ENCODE measurements at regions not wholly inside any gene's neighbourhood (a gene's known extent, or its start where the extent isn't known, plus 50 kb on each side); places are given as distances from the start of the nearest gene placed in this dataset.

GRCh38 chr1:238752327-238752726 lies 634.0 kb upstream of the CHRM3 start:
- H3K4me1 ChIP-seq (ENCODE audit: insufficient read depth, low read length): no peaks in the 10 kb centered on the region
- no peak overlapping the region for H3K9ac ChIP-seq (ENCODE audit: insufficient read depth, low read depth, low read length)
- no peaks in the 10 kb centered on the region for H3K79me2 ChIP-seq (ENCODE audit: insufficient read depth, low read length)
- H4K20me1 ChIP-seq (ENCODE audit: insufficient read depth, low read length): no peaks in the 10 kb centered on the region
- H3K27me3 ChIP-seq (ENCODE audit: control insufficient read depth in 1 of 2, insufficient read depth in 2 of 2, low read length in 2 of 2): no peaks in the 10 kb centered on the region
- in situ Hi-C loops (cut with HindIII; ENCODE audit: extremely low pct_ligation_motif_present, low pct_unique_long_range_greater_than_20kb): no loop called here
- 33% methylated on average over 3 of the region's 3 CpGs for WGBS (ENCODE audit: low lambda C conversion rate)
- TF ChIP-seq SMAD1 (CRISPR knock-in tag; IDR thresholded peaks at IDR 0.05; ENCODE audit: borderline replicate concordance, low read depth) (no peak), ZSCAN20 (CRISPR knock-in tag; IDR thresholded peaks at IDR 0.05; ENCODE audit: borderline replicate concordance) (no peak), GATAD1 (CRISPR knock-in tag; IDR thresholded peaks at IDR 0.05) (no peak), PRDM4 (CRISPR knock-in tag; IDR thresholded peaks at IDR 0.05; ENCODE audit: borderline replicate concordance) (no peak)
- BruUV-seq (replicated peaks): no TSS peak
- no peak for ATAC-seq
- intact Hi-C loops (cut with micrococcal nuclease; ENCODE audit: unreplicated experiment): no loop called here
- ChIA-PET POLR2A (no interaction called here), CTCF (ENCODE audit: low intra/inter-chr PET ratio, low total read pairs) (no interaction called here)
- no peak for FAIRE-seq
- no peak overlapping the region for H3K4me2 ChIP-seq (ENCODE audit: low read depth, low read length)
- no peak overlapping the region for H2AFZ ChIP-seq (ENCODE audit: low read length)
- H3K27ac ChIP-seq (ENCODE audit: extremely low read length, insufficient read depth, low read length): no peak overlapping the region
- H3K9me3 ChIP-seq (ENCODE audit: low read length): peaks cover 91% of the 10 kb centered on the region
- no peak overlapping the region for H3K4me3 ChIP-seq (replicated peaks in 1 of 3; ENCODE audit: insufficient read depth in 1 of 3, low read depth in 2 of 3, low read length in 3 of 3)
- H3K36me3 ChIP-seq (replicated peaks in 1 of 2; ENCODE audit: control insufficient read depth in 1 of 2, insufficient read depth in 2 of 2, low read length in 2 of 2): no peaks in the 10 kb centered on the region
- no peak for DNase-seq (ENCODE audit: low spot score)

GRCh38 chr1:238745069-238745468 lies 641.3 kb upstream of the CHRM3 start:
- Histone ChIP-seq H4K20me1 (ENCODE audit: insufficient read depth, low read length) (no peaks in the 10 kb centered on the region), H3K9me3 (ENCODE audit: low read length) (peaks cover 90% of the 10 kb centered on the region), H3K79me2 (ENCODE audit: insufficient read depth, low read length) (no peaks in the 10 kb centered on the region), H3K4me3 (replicated peaks in 1 of 3; ENCODE audit: insufficient read depth in 1 of 3, low read depth in 2 of 3, low read length in 3 of 3) (no peak overlapping the region), H3K4me1 (ENCODE audit: insufficient read depth, low read length) (no peaks in the 10 kb centered on the region), H3K27ac (ENCODE audit: extremely low read length, insufficient read depth, low read length) (no peak overlapping the region), H2AFZ (ENCODE audit: low read length) (no peak overlapping the region), H3K36me3 (replicated peaks in 1 of 2; ENCODE audit: control insufficient read depth in 1 of 2, insufficient read depth in 2 of 2, low read length in 2 of 2) (no peaks in the 10 kb centered on the region), H3K9ac (ENCODE audit: insufficient read depth, low read depth, low read length) (no peak overlapping the region), H3K4me2 (ENCODE audit: low read depth, low read length) (no peak overlapping the region), H3K27me3 (ENCODE audit: control insufficient read depth in 1 of 2, insufficient read depth in 2 of 2, low read length in 2 of 2) (no peaks in the 10 kb centered on the region)
- intact Hi-C loops (cut with micrococcal nuclease; ENCODE audit: unreplicated experiment) (no loop called here), in situ Hi-C loops (cut with HindIII; ENCODE audit: extremely low pct_ligation_motif_present, low pct_unique_long_range_greater_than_20kb) (no loop called here)
- ATAC-seq: no peak
- BruUV-seq (replicated peaks): no TSS peak
- ChIA-PET POLR2A (no interaction called here), CTCF (ENCODE audit: low intra/inter-chr PET ratio, low total read pairs) (no interaction called here)
- FAIRE-seq: no peak
- DNase-seq (ENCODE audit: low spot score): no peak
- TF ChIP-seq FOXP4 (CRISPR knock-in tag; IDR thresholded peaks at IDR 0.05): no peak
- TF ChIP-seq ZNF3 (CRISPR knock-in tag; IDR thresholded peaks at IDR 0.05): no peak
- TF ChIP-seq DBP (CRISPR knock-in tag; IDR thresholded peaks at IDR 0.05; ENCODE audit: not compliant biosample characterization): no peak
- WGBS (ENCODE audit: low lambda C conversion rate): 0% methylated on average over 3 of the region's 13 CpGs
